GM12878 (cell line): ENCODE measurements at regions not wholly inside any gene's neighbourhood (a gene's known extent, or its start where the extent isn't known, plus 50 kb on each side); places are given as distances from the start of the nearest gene placed in this dataset.

Experiments
- ATAC-seq: fragments of 200-7000 bp; cut with Tn5 transposase; 3 replicates; pipeline ENCODE4 v1.9.1; 2020; ENCODE audit warnings: mild to moderate bottlenecking, moderate library complexity
- BruUV-seq: library from RNA; stranded (reverse); fragments of 400-500 nt; replicated peaks from 2 replicates; lab custom pipeline; 2021; lab: Mats Ljungman, UMichigan
- CTCF ChIA-PET: fragments of 300-600 bp; sonication (Branson Sonifier 250); formaldehyde crosslinking; extraction: SDS; loops from one replicate; lab custom pipeline; 2021; ENCODE audit warnings: inconsistent platforms; lab: Yijun Ruan, JAX
- POLR2A ChIA-PET: fragments of 350-600 bp; formaldehyde crosslinking; extraction: SDS; loops from one replicate; lab custom pipeline; 2021; ENCODE audit warnings: inconsistent platforms; lab: Charles Lee
- RAD21 ChIA-PET: fragments of 300-600 bp; sonication (Branson Sonifier 250); formaldehyde crosslinking; loops from one replicate; lab custom pipeline; 2023; ENCODE audit warnings: antibody characterized with exemption; ENCODE audit not compliant: unreplicated experiment; lab: Charles Lee
- SMC1A ChIA-PET: fragments of 300-600 bp; sonication (Branson Sonifier 250); formaldehyde crosslinking; loops from one replicate; lab custom pipeline; 2023; ENCODE audit not compliant: unreplicated experiment, uncharacterized antibody; lab: Charles Lee
- DNase-seq: peaks from one replicate; pipeline ENCODE4 v3.0.0-alpha.2; 2011; ENCODE audit warnings: low read depth, low spot score
- FAIRE-seq: peaks from 3 replicates; lab custom pipeline; 2011; peaks lifted over from hg19 to GRCh38; lab: Jason Lieb, UNC
- H2AFZ ChIP-seq: 2 replicates; pipeline ENCODE4 v1.6.0; 2011; ENCODE audit warnings: low read depth, low read length, control low read depth; ENCODE audit not compliant: control insufficient read depth
- H3K27ac ChIP-seq: 2 replicates; pipeline ENCODE4 v1.5.1; 2011; ENCODE audit warnings: control low read depth; ENCODE audit not compliant: control insufficient read depth, insufficient read depth
- H3K27me3 ChIP-seq, 2 experiments: replicated peaks in 1 of 2; 2 replicates each; pipeline versions ENCODE4 v1.6.0 to v1.6.1; 2011; ENCODE audit warnings: low read length in 1 of 2; ENCODE audit not compliant: control insufficient read depth in 2 of 2, insufficient read depth in 2 of 2
- H3K36me3 ChIP-seq, 2 experiments: 2 replicates each; pipeline ENCODE4 v1.5.1; 2011; ENCODE audit warnings: low read length in 1 of 2; ENCODE audit not compliant: control insufficient read depth in 2 of 2, insufficient read depth in 2 of 2
- H3K4me1 ChIP-seq: 2 replicates; pipeline ENCODE4 v1.6.1; 2011; ENCODE audit warnings: mild to moderate bottlenecking, low read length, moderate library complexity, mixed read lengths; ENCODE audit not compliant: control insufficient read depth, insufficient read depth
- H3K4me2 ChIP-seq: 2 replicates; pipeline ENCODE4 v1.6.0; 2011; ENCODE audit warnings: control low read depth; ENCODE audit not compliant: control insufficient read depth, insufficient read depth
- H3K4me3 ChIP-seq: fragments of 200-600 bp; sonication (generic); 2 replicates; pipeline ENCODE4 v1.5.1; 2016
- H3K79me2 ChIP-seq: 2 replicates; pipeline ENCODE4 v1.6.0; 2011; ENCODE audit warnings: low read length; ENCODE audit not compliant: control insufficient read depth, insufficient read depth
- H3K9ac ChIP-seq: 2 replicates; pipeline ENCODE4 v1.8.0; 2011; ENCODE audit warnings: low read length, control low read depth, mixed read lengths; ENCODE audit not compliant: control insufficient read depth, insufficient read depth
- H3K9me3 ChIP-seq: replicated peaks from 3 replicates; pipeline ENCODE4 v1.5.1; 2011; ENCODE audit warnings: mild to moderate bottlenecking, low read length; ENCODE audit not compliant: control insufficient read depth, insufficient read depth
- H4K20me1 ChIP-seq: 2 replicates; pipeline ENCODE4 v1.6.0; 2011; ENCODE audit not compliant: control insufficient read depth, insufficient read depth
- ESRRA ChIP-seq: IDR thresholded peaks from 2 replicates; pipeline ENCODE4 v1.6.1; 2012; ENCODE audit warnings: mild to moderate bottlenecking, low read length, improper control_type of control experiment
- EZH2 ChIP-seq: IDR thresholded peaks from 2 replicates; pipeline ENCODE4 v1.6.1; 2012; ENCODE audit warnings: low read depth, mild to moderate bottlenecking, control low read depth, inconsistent platforms, low read length, borderline replicate concordance; ENCODE audit not compliant: control insufficient read depth
- FOS ChIP-seq: IDR thresholded peaks from 3 replicates; pipeline ENCODE4 v1.6.1; 2011; ENCODE audit warnings: borderline replicate concordance; ENCODE audit not compliant: insufficient read length; ENCODE audit errors: extremely low read depth
- IRF5 ChIP-seq: fragments of 450-650 bp; IDR thresholded peaks from 2 replicates; pipeline ENCODE4 v1.6.1; 2017; ENCODE audit warnings: borderline replicate concordance
- LARP7 ChIP-seq: fragments of 450-650 bp; IDR thresholded peaks from 2 replicates; pipeline ENCODE4 v1.6.1; 2017; ENCODE audit warnings: mild to moderate bottlenecking
- MTA3 ChIP-seq: IDR thresholded peaks from 2 replicates; pipeline ENCODE4 v1.6.1; 2012; ENCODE audit warnings: low read length, inconsistent platforms, borderline replicate concordance
- PAX5 ChIP-seq: IDR thresholded peaks from 2 replicates; pipeline ENCODE4 v1.6.1; 2011; ENCODE audit warnings: low read depth, low read length, borderline replicate concordance
- RAD51 ChIP-seq: fragments of 450-650 bp; IDR thresholded peaks from 2 replicates; pipeline ENCODE4 v1.6.1; 2016; ENCODE audit warnings: moderate library complexity, mild to moderate bottlenecking, inconsistent platforms
- SP1 ChIP-seq: IDR thresholded peaks from one replicate; pipeline ENCODE4 v1.6.1; 2011; ENCODE audit warnings: low read depth, low read length
- TBL1XR1 ChIP-seq: IDR thresholded peaks from 2 replicates; pipeline ENCODE4 v1.6.1; 2012; ENCODE audit warnings: low read depth, low read length, improper control_type of control experiment
- USF2 ChIP-seq: IDR thresholded peaks from 2 replicates; pipeline ENCODE4 v1.6.1; 2011; ENCODE audit warnings: low read depth, low read length, improper control_type of control experiment, borderline replicate concordance
- YBX1 ChIP-seq: fragments of 450-650 bp; IDR thresholded peaks from 2 replicates; pipeline ENCODE4 v1.6.1; 2016; ENCODE audit warnings: antibody characterized with exemption
- ZNF207 ChIP-seq: fragments of 450-650 bp; IDR thresholded peaks from 2 replicates; pipeline ENCODE4 v1.6.1; 2014; ENCODE audit warnings: antibody characterized with exemption, mild to moderate bottlenecking, borderline replicate concordance
- WGBS: methylation state at CpG from one replicate; pipeline ENCODE4 v1.1.6; 2016; ENCODE audit warnings: low lambda C conversion rate; ENCODE audit not compliant: insufficient replicate concordance, insufficient coverage; ENCODE audit errors: missing lambda C conversion rate; 5-methylcytosine and 5-hydroxymethylcytosine counted together
- in situ Hi-C: fragments of 300-500 bp; cut with MboI; formaldehyde crosslinking; loops from 9 replicates; pipeline ENCODE4 v1.14.3; 2018; ENCODE audit warnings: mixed read lengths
- intact Hi-C: fragments of 100-400 bp; cut with micrococcal nuclease; formaldehyde crosslinking; loops from one replicate; pipeline ENCODE4 v1.14.2; 2022; ENCODE audit not compliant: unreplicated experiment
- TF ChIP-seq, protein P1 (sequence below): IDR thresholded peaks from 2 replicates; pipeline ENCODE4 v1.6.1; 2012; ENCODE audit warnings: low read depth, low read length, improper control_type of control experiment
- TF ChIP-seq, protein P2 (sequence below): fragments of 450-650 bp; IDR thresholded peaks from 2 replicates; pipeline ENCODE4 v1.6.1; 2017; ENCODE audit warnings: mild to moderate bottlenecking
- TF ChIP-seq, protein P3 (sequence below): fragments of 450-650 bp; IDR thresholded peaks from 2 replicates; pipeline ENCODE4 v1.6.1; 2017; ENCODE audit warnings: mild to moderate bottlenecking, moderate library complexity

- Histone ChIP-seq H3K36me3 (no peaks in the 10 kb centered on the region), H3K27ac (no peak overlapping the region), H4K20me1 (no peaks in the 10 kb centered on the region), H3K4me2 (no peak overlapping the region), H3K4me1 (no peaks in the 10 kb centered on the region), H3K9ac (no peak overlapping the region), H3K4me3 (no peak overlapping the region), H2AFZ (no peak overlapping the region), H3K9me3 (no peaks in the 10 kb centered on the region), H3K27me3 (no peaks in the 10 kb centered on the region), H3K79me2 (no peaks in the 10 kb centered on the region)
- no peak for TF ChIP-seq TBL1XR1
- TF ChIP-seq EZH2 = no peak
- TF ChIP-seq, protein P1, sequence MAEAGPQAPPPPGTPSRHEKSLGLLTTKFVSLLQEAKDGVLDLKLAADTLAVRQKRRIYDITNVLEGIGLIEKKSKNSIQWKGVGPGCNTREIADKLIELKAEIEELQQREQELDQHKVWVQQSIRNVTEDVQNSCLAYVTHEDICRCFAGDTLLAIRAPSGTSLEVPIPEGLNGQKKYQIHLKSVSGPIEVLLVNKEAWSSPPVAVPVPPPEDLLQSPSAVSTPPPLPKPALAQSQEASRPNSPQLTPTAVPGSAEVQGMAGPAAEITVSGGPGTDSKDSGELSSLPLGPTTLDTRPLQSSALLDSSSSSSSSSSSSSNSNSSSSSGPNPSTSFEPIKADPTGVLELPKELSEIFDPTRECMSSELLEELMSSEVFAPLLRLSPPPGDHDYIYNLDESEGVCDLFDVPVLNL = no peak
- no peak for TF ChIP-seq RAD51
- TF ChIP-seq, protein P2, sequence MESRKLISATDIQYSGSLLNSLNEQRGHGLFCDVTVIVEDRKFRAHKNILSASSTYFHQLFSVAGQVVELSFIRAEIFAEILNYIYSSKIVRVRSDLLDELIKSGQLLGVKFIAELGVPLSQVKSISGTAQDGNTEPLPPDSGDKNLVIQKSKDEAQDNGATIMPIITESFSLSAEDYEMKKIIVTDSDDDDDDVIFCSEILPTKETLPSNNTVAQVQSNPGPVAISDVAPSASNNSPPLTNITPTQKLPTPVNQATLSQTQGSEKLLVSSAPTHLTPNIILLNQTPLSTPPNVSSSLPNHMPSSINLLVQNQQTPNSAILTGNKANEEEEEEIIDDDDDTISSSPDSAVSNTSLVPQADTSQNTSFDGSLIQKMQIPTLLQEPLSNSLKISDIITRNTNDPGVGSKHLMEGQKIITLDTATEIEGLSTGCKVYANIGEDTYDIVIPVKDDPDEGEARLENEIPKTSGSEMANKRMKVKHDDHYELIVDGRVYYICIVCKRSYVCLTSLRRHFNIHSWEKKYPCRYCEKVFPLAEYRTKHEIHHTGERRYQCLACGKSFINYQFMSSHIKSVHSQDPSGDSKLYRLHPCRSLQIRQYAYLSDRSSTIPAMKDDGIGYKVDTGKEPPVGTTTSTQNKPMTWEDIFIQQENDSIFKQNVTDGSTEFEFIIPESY = no peak
- no peak for TF ChIP-seq FOS
- TF ChIP-seq PAX5 = no peak
- no peak for TF ChIP-seq LARP7
- TF ChIP-seq IRF5 = no peak
- TF ChIP-seq ESRRA = no peak
- no peak for TF ChIP-seq YBX1
- TF ChIP-seq, protein P3, sequence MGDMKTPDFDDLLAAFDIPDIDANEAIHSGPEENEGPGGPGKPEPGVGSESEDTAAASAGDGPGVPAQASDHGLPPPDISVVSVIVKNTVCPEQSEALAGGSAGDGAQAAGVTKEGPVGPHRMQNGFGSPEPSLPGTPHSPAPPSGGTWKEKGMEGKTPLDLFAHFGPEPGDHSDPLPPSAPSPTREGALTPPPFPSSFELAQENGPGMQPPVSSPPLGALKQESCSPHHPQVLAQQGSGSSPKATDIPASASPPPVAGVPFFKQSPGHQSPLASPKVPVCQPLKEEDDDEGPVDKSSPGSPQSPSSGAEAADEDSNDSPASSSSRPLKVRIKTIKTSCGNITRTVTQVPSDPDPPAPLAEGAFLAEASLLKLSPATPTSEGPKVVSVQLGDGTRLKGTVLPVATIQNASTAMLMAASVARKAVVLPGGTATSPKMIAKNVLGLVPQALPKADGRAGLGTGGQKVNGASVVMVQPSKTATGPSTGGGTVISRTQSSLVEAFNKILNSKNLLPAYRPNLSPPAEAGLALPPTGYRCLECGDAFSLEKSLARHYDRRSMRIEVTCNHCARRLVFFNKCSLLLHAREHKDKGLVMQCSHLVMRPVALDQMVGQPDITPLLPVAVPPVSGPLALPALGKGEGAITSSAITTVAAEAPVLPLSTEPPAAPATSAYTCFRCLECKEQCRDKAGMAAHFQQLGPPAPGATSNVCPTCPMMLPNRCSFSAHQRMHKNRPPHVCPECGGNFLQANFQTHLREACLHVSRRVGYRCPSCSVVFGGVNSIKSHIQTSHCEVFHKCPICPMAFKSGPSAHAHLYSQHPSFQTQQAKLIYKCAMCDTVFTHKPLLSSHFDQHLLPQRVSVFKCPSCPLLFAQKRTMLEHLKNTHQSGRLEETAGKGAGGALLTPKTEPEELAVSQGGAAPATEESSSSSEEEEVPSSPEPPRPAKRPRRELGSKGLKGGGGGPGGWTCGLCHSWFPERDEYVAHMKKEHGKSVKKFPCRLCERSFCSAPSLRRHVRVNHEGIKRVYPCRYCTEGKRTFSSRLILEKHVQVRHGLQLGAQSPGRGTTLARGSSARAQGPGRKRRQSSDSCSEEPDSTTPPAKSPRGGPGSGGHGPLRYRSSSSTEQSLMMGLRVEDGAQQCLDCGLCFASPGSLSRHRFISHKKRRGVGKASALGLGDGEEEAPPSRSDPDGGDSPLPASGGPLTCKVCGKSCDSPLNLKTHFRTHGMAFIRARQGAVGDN = no peak
- no peak for TF ChIP-seq ZNF207
- no peak for TF ChIP-seq MTA3
- no peak for TF ChIP-seq SP1
- no peak for TF ChIP-seq USF2
- ChIA-PET POLR2A (no interaction called here), SMC1A (no interaction called here), CTCF (no interaction called here), RAD21 (no interaction called here)
- BruUV-seq = no TSS peak
- FAIRE-seq = no peak
- intact Hi-C loops (no loop called here), in situ Hi-C loops (no loop called here)
- 70% methylated on average over 43 of the region's 51 CpGs for WGBS
- ATAC-seq = no peak
- DNase-seq = no peak
Observed at GRCh38 chr2:129587426-129588064, 391.9 kb upstream of the RAB6C start.
